GM23248 (cell line): ENCODE measurements at regions not wholly inside any gene's neighbourhood (a gene's known extent, or its start where the extent isn't known, plus 50 kb on each side); places are given as distances from the start of the nearest gene placed in this dataset.

Experiments
- EZH2 ChIP-seq: fragments of 200-600 bp; sonication (generic); IDR thresholded peaks from 2 replicates; pipeline ENCODE4 v1.6.1; 2018; ENCODE audit warnings: antibody characterized with exemption, mild to moderate bottlenecking; ENCODE audit not compliant: insufficient read depth, poor library complexity, severe bottlenecking
- EZH2phosphoT487 ChIP-seq: fragments of 200-600 bp; sonication (generic); IDR thresholded peaks from 2 replicates; pipeline ENCODE4 v1.6.1; 2018; ENCODE audit warnings: antibody characterized with exemption, moderate library complexity, mild to moderate bottlenecking, low read depth; ENCODE audit not compliant: insufficient read depth

DNA sequence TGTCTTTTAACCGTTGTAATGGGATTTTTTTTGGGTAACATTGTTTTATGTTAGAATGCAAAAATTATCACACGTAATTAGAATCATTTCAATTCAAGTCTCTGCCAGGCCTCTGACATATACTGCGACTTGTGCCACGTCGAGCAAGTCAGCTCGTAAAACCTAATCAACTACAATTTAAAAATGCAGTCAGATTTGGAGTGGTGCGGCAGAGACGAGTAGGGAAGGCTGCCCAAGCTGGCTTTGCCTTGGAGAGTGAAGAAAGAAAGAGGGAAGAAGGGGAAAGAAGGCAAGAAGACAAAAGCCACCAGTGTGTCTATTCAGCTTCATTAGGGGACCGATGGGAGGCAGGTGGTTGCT, 110.7 kb downstream of the MIAT start:
- no peak for TF ChIP-seq EZH2
- TF ChIP-seq EZH2phosphoT487 = no peak
